GM21447 (cell line): ENCODE measurements at regions not wholly inside any gene's neighbourhood (a gene's known extent, or its start where the extent isn't known, plus 50 kb on each side); places are given as distances from the start of the nearest gene placed in this dataset.
"Not testable (repeated sequence)": the region's sequence is repeated elsewhere in the genome, so short reads cannot be mapped to it uniquely, and the experiment has no call there.

Source experiments
- ATAC-seq: cut with Tn5 transposase; IDR thresholded peaks from one replicate; pipeline ENCODE4 v1.9.1; 2021; ENCODE audit not compliant: unreplicated experiment

DNA sequence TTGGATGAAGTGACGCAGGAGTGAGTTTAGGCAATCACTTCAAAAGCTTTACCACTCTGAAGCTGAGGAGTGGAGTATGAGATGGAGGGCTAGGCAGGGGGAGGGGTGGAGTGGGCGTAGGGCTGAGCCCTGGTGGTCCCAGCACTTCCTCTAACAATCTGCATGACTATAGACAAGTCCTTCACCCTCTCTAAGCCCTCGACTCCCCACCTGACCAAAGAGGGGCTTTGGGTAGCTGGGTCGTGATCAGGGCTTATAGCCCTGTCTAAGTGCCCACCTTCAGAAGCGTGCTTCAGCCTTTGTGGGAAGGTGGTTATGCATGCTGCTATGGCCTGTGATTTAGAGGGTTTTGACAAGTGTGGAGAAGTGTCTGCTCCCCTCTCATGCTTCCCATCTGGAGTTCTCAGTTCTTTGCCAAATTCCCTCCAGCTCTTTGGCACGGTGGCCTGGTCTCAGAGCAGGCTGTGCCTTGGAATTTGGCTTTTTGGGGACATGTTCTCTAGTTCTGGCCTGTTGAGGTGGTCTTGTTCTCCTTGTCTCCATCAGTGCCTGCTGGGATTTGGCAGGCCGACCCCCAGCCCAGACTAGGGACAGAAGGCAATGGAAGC is 53.0 kb downstream of the ACTBL2 start:
- no peak for ATAC-seq

DNA sequence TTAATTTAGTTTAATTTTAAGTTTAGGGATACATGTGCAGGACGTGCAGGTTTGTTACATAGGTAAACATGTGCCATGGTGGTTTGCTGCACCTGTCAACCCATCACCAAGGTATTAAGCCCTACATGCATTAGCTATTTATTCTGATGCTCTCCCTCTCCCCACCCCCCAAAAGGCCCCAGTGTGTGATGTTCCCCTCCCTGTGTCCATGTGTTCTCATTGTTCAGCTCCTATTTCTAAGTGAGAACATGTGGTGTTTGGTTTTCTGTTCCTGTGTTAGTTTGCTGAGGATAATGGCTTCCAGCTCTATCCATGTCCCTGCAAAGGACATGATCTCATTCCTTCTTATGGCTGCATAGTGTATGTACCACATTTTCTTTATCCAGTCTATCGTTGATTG is 53.6 kb downstream of the ACTBL2 start:
- ATAC-seq = not testable (repeated sequence)

DNA sequence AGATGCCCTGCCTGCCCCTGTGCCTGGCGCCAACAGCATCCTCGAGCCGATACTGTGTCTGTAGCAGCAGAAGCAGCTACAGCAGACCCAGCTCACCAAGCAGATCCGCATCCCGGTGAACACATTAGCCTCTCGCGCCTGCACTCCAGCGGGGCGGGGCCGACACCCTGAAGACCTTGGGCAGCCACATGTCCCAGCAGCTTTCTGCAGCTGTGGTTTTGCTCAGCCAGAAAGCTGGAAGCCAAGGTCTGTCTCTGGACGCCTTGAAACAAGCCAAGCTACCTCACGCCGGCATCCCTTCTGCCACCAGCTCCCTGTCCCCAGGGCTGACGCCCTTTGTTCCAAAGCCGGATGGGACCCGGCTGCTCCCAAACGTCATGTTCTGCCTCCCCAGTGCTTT is 59.6 kb downstream of the ACTBL2 start:
- no peak for ATAC-seq

DNA sequence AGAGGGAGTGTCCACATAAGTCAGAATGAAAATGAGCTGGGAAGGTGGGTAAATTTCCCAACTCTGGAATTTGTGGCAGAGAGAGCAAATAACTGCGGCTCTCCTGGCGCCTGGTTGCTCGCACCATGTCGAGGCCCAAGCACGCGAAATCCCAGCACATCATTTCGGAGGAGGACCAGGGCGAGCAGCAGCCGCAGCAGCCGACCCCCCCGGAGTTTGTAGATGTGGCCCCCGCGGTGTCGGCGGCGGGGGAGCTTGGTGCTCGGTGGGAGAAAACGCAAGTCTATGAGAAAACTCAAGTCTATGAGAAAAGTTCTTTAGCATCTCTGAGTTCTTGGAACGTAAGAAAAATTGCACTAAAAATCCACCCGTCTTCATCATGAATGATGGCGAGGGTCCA is 60.3 kb downstream of the ACTBL2 start:
- ATAC-seq = no peak

DNA sequence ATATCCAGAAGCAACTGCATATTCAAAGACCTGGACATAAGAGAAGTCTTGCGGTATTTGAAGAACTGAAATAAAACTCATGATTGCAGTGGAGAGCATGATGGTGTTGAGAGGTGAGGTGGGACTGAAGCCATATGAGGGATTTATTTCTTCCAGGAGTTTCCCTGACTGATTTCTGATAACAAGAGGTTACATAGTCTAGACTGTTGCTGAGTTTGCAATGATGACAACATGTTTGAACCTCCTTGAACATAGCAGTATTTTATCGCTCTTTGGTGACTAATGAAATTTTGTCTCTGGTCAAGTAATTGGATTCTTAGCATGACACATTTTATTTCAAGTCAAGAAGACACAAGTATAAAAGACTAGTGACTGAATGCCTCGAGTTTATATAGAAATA is 61.8 kb downstream of the ACTBL2 start:
- ATAC-seq = no peak

DNA sequence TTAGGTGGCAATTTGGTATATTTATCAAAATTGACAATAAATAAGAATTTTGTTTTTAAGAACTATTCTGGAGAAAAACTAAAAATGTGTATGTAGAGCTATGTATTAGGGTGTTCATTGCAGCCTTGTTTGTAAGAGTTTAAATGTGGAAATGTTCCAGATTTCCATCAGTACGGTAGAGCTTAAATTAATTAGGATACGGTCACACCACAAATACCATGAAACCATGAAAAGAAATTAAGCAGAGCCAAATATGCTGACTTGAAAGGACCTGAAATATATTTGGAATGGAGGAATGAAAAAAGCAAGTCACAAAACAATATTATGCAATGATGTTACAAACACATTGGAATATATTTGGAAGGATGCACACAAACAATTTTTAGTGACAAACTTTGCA is 64.6 kb downstream of the ACTBL2 start:
- ATAC-seq = no peak

DNA sequence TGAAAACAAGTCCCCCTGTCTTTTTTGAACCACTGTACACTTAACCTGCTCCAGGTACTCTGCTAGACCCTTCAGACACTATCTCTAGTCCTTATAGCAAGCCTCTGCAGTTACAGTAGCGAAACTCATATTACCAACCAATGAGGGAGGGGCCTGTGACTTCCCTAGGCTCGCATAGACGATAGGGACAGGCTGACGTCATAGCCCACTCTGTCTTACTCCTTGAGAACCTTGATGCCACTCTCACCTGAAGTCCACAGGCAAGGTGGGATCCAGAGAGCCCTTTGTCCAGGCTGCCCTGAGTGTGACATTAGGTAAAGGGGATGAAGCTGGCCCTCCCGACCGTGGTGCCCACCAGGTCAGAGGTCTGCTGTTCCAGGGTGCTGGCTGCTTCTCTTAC is 65.3 kb downstream of the ACTBL2 start:
- ATAC-seq = no peak

DNA sequence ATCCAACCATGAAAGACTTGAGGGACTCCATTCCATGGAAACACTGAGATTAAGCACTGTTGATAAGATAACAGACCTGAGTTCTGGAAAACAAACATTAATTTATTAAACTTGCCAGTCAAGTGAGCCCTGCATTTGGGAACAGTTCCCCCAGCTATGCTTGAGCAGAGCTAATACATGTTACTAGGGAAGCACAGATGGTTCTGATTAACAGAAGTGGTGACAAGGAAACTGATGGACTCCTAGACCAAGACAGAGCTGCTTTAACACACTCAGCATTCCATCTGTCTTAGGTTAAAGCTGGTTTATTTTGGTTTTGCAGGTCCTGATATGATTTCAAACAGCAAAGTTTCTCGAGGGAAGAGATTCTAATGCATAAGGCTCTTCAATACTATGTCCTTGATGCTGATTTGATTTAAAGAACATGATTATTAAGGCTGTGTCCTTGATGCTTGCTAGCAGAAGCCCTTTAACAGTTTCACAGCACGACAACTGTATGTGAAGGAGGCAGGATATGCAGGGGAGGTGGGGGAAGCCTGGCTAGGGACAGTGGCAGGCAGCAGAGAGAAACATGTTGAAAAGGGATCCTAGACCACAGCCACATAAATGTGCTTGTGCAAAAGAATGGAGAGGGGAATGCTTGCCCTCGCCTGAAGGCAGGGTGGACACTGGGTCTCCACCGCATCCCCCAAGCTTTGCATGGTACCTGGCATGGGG is 66.2 kb downstream of the ACTBL2 start:
- no peak for ATAC-seq

DNA sequence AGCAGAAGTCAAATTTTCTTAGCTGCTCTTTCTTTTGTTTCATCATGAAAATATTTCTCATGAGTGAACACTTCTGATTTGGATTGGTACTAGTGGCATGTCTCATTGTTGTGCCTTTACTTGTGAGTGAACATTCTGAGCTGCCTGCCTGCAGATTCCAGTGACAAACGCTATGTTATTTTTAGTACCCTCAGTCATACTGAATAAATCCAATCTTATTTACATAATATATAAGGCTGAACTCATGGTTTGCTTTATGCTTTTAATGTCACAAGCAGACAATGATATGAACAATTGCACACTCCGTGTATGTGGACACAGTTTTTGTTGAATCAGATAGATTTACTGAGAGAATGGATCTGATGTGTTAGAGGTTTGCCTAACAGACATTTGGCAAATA is 67.8 kb downstream of the ACTBL2 start:
- ATAC-seq = no peak

DNA sequence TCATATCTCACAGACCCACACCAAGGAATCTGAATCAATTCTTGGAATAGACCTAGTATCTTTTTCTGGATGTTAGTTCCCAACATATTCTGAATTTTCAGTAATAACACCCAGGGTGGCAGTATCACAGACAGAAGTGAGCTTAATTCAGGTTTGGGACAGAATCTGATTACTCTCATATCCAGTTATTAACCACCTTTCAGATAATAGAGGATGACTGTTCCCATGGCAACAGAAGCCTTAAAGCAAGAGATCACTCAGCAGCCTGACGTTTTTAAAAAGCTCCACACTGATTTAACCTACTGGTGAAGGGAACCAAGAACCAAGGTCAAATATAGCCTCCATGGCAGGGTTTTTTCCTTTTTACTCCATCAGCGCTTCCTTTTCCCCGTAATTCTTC is 68.4 kb downstream of the ACTBL2 start:
- no peak for ATAC-seq

DNA sequence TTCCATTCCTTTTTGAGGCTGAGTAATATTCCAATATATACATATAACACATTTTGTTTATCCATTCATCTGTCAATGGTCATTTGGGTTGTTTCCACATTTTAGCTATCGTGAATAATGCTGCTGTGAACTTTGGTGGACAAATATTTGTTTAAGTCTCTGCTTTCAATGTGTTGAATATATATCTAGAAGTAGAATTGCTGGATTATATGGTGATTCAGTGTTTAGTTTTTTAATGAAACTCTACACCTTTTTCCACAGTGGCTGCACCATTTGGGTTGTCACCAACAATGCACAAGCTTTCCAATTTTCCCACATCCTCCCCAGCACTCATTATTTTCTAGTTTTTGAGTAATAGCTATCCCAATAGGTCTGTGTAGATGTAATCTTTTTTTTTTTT is 69.5 kb downstream of the ACTBL2 start:
- no peak for ATAC-seq

DNA sequence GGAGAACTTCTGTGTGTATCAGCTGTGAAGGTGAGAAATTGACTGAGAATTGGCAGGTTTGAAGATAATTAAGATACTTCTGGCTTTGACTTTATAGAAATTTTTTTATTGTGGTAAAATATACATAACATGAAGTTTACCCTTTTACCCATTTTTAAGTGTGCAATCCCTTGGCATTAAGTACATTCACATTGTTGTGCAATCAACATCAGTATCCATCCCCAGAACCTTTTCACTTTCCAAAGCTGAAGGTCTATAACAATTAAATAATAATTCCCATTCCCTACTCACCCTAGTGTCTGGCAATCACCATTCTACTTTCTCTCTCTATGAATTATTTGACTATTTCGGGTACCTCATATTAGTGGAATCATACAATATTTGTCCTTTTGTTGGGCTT is 69.9 kb downstream of the ACTBL2 start:
- ATAC-seq = no peak

DNA sequence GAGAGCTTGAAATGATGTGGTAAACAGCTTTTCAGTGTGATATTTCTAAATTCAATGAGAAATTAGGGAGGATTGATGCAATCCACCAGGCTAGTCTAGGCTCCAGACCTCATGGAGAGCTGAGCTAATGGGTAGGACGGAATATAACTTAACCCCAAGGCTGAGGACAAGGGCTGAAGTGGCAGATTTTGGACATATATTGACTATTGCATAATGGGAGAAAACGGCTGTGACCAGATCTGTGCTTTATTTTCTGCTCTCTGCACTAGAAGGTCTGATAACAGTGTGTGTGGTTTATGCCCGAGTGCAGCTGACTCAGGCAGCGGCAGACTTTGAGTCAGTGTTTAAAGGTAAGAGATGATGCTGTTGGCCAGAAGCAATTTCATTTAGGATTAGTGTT is 70.6 kb downstream of the ACTBL2 start:
- ATAC-seq = no peak

DNA sequence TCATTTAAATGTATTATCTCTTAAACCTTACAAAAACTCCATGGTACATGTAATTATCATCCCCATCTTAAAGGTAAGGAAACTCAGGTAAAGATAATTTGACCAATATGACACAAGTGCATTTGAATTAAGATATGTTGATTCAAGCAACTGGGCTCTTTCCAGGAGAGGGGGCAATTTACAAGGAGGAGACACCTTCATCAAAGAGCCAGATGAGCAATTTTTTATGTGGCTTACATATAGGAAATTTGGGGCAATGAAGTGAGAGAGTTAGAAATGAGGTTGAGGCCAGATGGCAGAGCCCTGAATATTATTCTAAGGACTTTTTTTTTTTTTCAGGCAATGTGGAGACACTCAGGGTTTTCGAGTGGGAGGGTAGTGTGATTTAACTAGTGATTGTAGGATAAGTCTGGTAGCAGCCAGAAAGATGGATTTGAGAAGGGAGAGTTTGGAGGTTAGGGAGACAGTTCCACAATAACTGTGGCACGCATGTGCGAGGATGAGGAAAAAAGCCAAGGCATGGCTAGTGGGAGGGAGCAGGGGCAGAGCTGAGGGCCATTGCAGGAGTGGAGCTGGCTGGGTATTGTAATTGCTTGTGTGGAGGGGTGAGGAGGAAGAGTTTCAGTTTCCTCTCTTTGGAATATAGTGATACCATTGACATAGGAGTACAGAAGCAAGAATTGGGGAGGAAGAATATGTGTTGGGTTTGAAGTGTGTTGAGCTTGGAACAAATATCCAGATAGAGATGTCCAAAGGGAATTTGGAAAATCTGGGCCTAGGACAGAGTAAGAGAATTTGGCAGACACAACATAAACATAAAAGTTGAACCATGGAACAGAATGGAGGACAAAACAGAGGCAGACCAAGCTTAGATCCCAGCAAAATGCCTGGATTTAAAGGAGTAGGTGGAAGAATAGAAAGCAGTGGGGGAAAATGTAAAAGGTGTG is 72.0 kb downstream of the ACTBL2 start:
- no peak for ATAC-seq

DNA sequence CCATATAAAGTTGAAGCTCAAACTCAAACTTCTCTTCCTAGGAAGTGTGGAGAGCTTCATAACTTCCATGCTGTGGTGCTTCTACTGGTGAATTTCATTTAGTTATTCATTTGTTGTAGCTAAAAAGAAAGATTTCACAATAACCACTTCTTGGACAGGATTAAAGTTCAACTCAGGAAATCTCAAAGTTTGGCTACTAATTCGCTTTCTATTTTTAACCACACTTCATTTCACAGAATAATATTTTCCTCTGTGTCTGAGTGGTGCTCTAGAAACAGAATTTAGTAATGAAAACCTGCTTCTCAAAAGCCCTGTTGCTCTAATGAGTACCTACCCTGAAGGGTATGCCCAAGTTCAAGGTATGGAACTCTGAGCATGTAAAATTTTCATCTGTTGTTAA is 73.9 kb downstream of the ACTBL2 start:
- no peak for ATAC-seq

DNA sequence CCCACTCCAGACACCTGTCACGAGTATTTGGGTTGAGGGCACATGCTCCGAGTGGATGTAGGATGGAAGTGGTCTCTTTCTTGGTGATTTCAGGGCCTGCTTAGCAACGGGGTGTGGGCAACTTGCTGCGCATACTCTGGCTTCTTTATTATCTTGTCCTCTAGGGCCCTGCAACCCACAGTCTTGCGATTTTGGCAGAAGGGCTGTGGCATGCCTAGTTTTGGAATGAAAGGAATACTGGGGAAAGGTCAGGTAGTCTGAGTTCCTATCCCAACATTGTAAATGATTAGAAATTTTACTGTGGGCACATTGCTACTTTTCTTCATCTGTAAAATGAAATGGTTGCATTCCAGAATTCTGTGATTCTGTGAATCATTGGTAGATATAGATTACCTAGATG is 74.3 kb downstream of the ACTBL2 start:
- ATAC-seq = no peak

DNA sequence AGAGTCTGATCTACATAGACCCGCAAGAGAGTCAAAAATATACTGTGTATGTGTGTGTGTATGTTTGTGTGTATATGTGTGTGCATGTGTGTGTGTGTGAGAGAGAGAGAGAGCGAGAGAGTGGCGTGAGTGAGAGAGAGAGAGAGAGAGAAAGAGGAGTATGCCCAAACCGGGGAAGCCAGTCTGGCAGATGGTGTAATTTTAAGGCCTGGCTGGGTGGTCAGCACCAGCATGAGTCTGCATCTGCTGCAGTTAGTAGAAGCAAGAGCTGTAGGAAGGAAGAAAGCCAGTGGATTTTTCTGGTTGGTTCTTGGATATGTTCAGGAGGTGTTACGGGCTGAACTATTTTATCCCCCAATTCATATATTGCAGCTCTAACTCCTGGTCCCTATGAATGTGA is 75.2 kb downstream of the ACTBL2 start:
- no peak for ATAC-seq

DNA sequence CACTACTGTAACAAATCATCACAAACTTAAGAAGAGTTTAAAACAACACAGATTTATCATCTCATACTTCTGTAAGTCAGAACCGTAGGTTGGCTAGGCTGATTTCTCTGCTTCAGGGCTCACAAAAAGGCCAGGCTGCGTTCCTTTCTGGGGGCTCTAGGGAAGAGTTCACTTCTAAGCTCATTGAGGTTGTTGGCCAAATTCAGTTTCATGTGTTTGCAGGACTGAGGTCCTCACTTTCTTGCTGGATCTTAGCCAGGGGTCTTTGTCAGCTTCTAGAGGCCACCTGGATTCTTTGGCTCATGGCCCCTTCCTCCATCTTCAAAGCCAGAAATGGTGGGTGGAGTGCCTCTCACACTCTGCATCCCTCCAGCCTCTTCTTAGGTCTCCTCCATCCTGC is 76.0 kb downstream of the ACTBL2 start:
- no peak for ATAC-seq

DNA sequence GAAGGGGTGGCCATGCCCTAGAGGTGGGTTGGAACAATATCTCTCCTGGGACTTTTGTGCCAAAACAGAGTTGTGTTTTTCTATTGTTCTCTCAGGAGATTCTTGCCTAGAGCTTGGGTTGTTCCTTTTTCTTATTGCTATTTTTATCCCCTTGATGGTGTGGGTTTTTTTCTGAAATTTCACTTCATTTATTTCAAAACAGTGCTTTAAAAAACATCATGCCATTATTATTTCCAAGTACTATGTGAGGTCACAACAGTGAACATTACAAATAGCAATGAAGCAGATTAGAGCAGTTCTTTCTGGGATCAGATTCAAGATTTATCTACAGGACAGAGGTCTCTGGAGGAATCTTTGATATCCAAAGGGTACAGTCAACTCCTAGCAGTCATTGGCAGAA is 76.6 kb downstream of the ACTBL2 start:
- ATAC-seq = no peak

DNA sequence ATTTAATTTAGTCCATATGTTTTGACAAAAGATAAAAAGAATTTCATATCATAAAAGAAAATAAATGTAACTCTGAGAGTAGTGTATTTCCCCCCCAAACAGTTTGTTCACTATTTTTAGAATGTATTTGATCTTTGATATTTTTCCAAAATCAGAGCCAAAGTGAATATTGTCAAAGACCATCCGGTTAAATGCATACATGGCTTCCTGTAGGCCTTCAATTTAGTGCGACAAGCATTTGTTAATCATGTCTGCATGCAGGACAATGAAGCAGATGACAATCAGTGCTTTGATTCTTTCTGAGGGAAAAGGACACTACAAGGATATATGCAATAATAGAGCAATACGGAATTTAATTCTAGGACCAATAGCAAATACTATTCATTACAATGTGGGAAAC is 79.8 kb downstream of the ACTBL2 start:
- ATAC-seq = no peak

DNA sequence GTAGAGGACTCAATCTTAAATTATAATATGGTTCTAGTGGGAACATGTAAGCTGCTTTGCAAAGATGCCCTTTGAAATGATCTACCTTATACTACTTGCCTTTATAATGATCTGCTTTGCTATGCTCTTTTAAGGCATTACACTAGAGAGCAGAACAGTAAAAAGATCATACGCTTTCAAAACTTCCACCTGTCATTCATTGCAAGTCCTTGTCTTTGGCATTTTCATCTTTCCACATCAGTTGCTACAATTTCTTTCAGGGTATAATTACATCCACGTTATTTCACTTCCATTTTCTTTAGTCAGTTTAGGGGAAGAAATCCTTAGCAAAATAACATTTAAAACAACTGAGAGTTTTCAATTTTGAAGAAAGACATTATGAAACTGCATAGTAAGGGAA is 80.3 kb downstream of the ACTBL2 start:
- no peak for ATAC-seq
